ENCODE measurements at regions not wholly inside any gene's neighbourhood (a gene's known extent, or its start where the extent isn't known, plus 50 kb on each side); places are given as distances from the start of the nearest gene placed in this dataset.

DNA sequence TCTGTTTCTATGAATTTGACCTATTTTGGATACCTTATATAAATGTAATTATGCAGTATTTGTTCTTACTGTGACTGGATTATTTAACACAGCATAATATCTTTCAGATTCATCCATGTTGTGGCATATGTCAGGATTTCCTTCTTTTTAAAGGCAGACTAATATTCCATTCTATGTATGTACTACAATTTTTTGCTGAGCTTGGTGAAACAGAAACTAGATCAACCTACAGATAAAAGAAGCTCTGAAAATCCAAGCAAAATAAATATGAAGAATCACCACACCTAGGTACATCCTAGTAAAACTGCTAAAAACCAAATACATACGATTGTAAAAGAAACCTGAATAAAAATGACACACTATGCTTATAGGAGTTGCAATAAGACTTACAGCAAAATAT is 300.5 kb downstream of the HTR7 start:
- no peak overlapping the region for H3K4me3 ChIP-seq (IDR thresholded peaks at IDR 0.05; ENCODE audit: insufficient read depth, low read depth, low read length)
- no peak overlapping the region for H3K9ac ChIP-seq
- no peak overlapping the region for H3K4me2 ChIP-seq
- H4K20me1 ChIP-seq (ENCODE audit: insufficient read depth): no peaks in the 10 kb centered on the region
- H2AFZ ChIP-seq (ENCODE audit: low read depth): no peak overlapping the region
- H3K4me1 ChIP-seq (ENCODE audit: low read depth, poor library complexity, severe bottlenecking): no peaks in the 10 kb centered on the region
- TF ChIP-seq, protein P1, sequence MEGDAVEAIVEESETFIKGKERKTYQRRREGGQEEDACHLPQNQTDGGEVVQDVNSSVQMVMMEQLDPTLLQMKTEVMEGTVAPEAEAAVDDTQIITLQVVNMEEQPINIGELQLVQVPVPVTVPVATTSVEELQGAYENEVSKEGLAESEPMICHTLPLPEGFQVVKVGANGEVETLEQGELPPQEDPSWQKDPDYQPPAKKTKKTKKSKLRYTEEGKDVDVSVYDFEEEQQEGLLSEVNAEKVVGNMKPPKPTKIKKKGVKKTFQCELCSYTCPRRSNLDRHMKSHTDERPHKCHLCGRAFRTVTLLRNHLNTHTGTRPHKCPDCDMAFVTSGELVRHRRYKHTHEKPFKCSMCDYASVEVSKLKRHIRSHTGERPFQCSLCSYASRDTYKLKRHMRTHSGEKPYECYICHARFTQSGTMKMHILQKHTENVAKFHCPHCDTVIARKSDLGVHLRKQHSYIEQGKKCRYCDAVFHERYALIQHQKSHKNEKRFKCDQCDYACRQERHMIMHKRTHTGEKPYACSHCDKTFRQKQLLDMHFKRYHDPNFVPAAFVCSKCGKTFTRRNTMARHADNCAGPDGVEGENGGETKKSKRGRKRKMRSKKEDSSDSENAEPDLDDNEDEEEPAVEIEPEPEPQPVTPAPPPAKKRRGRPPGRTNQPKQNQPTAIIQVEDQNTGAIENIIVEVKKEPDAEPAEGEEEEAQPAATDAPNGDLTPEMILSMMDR (conservative IDR thresholded peaks at IDR 0.05; ENCODE audit: low read depth, low read length): no peak
- H3K79me2 ChIP-seq (ENCODE audit: insufficient read depth, low read depth): no peaks in the 10 kb centered on the region
- no peaks in the 10 kb centered on the region for H3K36me3 ChIP-seq (ENCODE audit: insufficient read depth)
- no peak overlapping the region for H3K27ac ChIP-seq
- H3K27me3 ChIP-seq (ENCODE audit: insufficient read depth, low read depth): no peaks in the 10 kb centered on the region

DNA sequence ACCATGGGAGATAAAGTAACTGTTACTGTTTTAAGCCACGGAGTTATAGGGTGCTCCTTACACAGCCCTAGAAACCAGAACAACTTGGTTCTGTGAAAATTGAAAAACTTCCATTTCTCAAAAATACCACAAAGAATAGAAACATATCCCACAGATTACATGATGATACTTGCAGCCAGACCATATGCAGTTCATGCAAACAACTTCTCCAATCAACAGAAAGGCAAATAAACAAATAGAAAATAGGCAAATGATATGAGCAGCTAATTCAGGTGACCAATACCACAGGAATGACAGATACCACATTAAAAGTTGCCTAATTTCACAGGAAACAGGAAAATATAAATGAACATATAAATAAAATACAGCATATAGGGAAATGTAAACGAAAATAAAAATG is 297.5 kb downstream of the HTR7 start:
- Histone ChIP-seq H3K4me1 (ENCODE audit: low read depth, poor library complexity, severe bottlenecking) (no peaks in the 10 kb centered on the region), H3K27ac (no peak overlapping the region), H3K9ac (no peak overlapping the region), H3K79me2 (ENCODE audit: insufficient read depth, low read depth) (no peaks in the 10 kb centered on the region), H4K20me1 (ENCODE audit: insufficient read depth) (no peaks in the 10 kb centered on the region), H3K4me2 (no peak overlapping the region), H3K27me3 (ENCODE audit: insufficient read depth, low read depth) (no peaks in the 10 kb centered on the region), H3K36me3 (ENCODE audit: insufficient read depth) (no peaks in the 10 kb centered on the region), H2AFZ (ENCODE audit: low read depth) (no peak overlapping the region), H3K4me3 (IDR thresholded peaks at IDR 0.05; ENCODE audit: insufficient read depth, low read depth, low read length) (no peak overlapping the region)
- TF ChIP-seq, protein P1 (conservative IDR thresholded peaks at IDR 0.05; ENCODE audit: low read depth, low read length): no peak

DNA sequence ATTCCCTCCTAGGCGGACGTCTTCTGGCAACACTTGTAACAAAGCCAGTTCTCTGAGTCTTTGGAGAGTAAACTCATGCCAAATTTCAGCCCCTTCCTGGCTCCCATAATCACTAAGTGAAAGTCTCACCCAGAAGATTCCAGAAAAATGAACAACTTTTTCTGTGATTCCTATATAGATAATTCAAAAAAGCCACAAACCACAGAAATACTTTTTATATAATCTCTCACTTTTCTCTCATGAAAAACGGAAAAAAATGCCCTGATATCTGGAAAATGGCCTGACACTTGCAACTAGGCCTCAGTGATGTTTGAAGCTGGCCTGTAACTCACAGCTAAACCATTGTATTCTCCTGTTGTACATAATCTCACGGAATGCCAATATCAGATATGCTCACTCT is 296.2 kb downstream of the HTR7 start:
- H3K79me2 ChIP-seq (ENCODE audit: insufficient read depth, low read depth): no peaks in the 10 kb centered on the region
- H3K27ac ChIP-seq: no peak overlapping the region
- no peak overlapping the region for H3K9ac ChIP-seq
- H3K36me3 ChIP-seq (ENCODE audit: insufficient read depth): no peaks in the 10 kb centered on the region
- H2AFZ ChIP-seq (ENCODE audit: low read depth): no peak overlapping the region
- H3K4me2 ChIP-seq: no peak overlapping the region
- TF ChIP-seq, protein P1 (conservative IDR thresholded peaks at IDR 0.05; ENCODE audit: low read depth, low read length): no peak
- no peak overlapping the region for H3K4me3 ChIP-seq (IDR thresholded peaks at IDR 0.05; ENCODE audit: insufficient read depth, low read depth, low read length)
- no peaks in the 10 kb centered on the region for H3K27me3 ChIP-seq (ENCODE audit: insufficient read depth, low read depth)
- H3K4me1 ChIP-seq (ENCODE audit: low read depth, poor library complexity, severe bottlenecking): no peaks in the 10 kb centered on the region
- no peaks in the 10 kb centered on the region for H4K20me1 ChIP-seq (ENCODE audit: insufficient read depth)

DNA sequence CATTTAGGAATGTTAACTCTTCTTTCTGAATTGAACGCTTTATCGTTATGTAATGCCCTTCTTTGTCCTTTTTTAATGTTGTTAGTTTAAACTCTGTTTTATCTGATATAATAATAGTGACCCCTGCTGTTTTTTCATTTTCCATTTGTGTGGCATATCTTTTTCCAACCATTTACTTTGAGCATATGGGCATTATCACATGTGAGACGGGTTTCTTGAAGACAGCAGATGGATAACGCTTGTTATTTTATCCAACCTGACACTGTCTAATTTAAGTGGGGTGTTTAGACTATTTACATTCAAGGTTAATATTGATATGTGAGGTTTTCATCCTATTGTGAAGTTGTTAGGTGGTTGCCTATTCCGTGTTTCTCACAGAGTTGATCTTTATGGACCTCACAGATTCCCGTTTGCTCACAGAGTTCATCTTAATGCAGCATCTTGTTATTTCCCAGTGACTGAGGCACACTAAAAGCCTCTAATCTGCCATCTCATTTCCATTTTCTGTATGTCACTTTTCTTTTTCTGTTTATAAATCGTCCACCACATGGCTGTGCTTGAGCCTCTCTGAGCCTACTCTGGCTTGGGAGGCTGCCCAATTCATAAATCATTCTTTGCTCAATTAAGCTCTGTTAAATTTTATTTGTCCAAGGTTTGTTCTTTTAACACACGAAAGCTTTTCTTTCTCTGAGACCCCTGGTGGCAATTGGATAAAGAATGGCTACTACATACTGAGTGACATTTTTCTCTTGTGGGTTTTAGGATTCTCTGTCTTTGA is 286.2 kb downstream of the HTR7 start:
- no peak overlapping the region for H3K27ac ChIP-seq
- H3K36me3 ChIP-seq (ENCODE audit: insufficient read depth): no peaks in the 10 kb centered on the region
- no peak overlapping the region for H3K9ac ChIP-seq
- no peak overlapping the region for H2AFZ ChIP-seq (ENCODE audit: low read depth)
- no peaks in the 10 kb centered on the region for H3K79me2 ChIP-seq (ENCODE audit: insufficient read depth, low read depth)
- no peaks in the 10 kb centered on the region for H4K20me1 ChIP-seq (ENCODE audit: insufficient read depth)
- no peaks in the 10 kb centered on the region for H3K4me1 ChIP-seq (ENCODE audit: low read depth, poor library complexity, severe bottlenecking)
- no peak overlapping the region for H3K4me3 ChIP-seq (IDR thresholded peaks at IDR 0.05; ENCODE audit: insufficient read depth, low read depth, low read length)
- H3K27me3 ChIP-seq (ENCODE audit: insufficient read depth, low read depth): no peaks in the 10 kb centered on the region
- TF ChIP-seq, protein P1 (conservative IDR thresholded peaks at IDR 0.05; ENCODE audit: low read depth, low read length): no peak
- H3K4me2 ChIP-seq: no peak overlapping the region

Measured in KMS-11 (cell line).